H1 (cell line): ENCODE measurements at regions not wholly inside any gene's neighbourhood (a gene's known extent, or its start where the extent isn't known, plus 50 kb on each side); places are given as distances from the start of the nearest gene placed in this dataset.

Experiments used
- CTCF ChIA-PET: fragments of 300-600 bp; sonication (Branson Sonifier 250); formaldehyde crosslinking; loops from one replicate; lab custom pipeline; 2021; ENCODE audit not compliant: partially characterized antibody; lab: Charles Lee
- POLR2A ChIA-PET: fragments of 300-600 bp; sonication (Branson Sonifier 250); formaldehyde crosslinking; loops from one replicate; lab custom pipeline; 2021; ENCODE audit warnings: inconsistent platforms; ENCODE audit not compliant: partially characterized antibody; lab: Charles Lee
- DNase-seq, 2 experiments: peaks; one replicate each; pipeline versions ENCODE4 v3.0.0 to v3.0.0-alpha.2; 2010 to 2022; ENCODE audit warnings: low spot score in 2 of 2, low read depth in 1 of 2, mixed read lengths in 1 of 2
- FAIRE-seq: peaks from 2 replicates; lab custom pipeline; 2011; peaks lifted over from hg19 to GRCh38; lab: Jason Lieb, UNC
- H2AFZ ChIP-seq: 2 replicates; pipeline ENCODE4 v1.8.1; 2012; ENCODE audit warnings: low read length, inconsistent platforms
- H2AK5ac ChIP-seq: 2 replicates; pipeline ENCODE4 v1.6.1; 2013; ENCODE audit warnings: low read depth, low read length
- H2BK120ac ChIP-seq: replicated peaks from 2 replicates; pipeline ENCODE3; 2013; ENCODE audit warnings: low read depth, low read length, inconsistent platforms
- H2BK12ac ChIP-seq: 2 replicates; pipeline ENCODE4 v1.6.1; 2013; ENCODE audit warnings: low read depth, low read length
- H2BK15ac ChIP-seq: 2 replicates; pipeline ENCODE4 v1.6.1; 2013; ENCODE audit warnings: low read length
- H2BK20ac ChIP-seq: 2 replicates; pipeline ENCODE4 v1.6.1; 2013; ENCODE audit warnings: low read length
- H2BK5ac ChIP-seq: 2 replicates; pipeline ENCODE4 v1.6.1; 2013; ENCODE audit warnings: low read depth, low read length
- H3K14ac ChIP-seq: 2 replicates; pipeline ENCODE4 v1.6.1; 2013; ENCODE audit warnings: inconsistent platforms; ENCODE audit not compliant: insufficient read length
- H3K18ac ChIP-seq: 2 replicates; pipeline ENCODE4 v1.6.1; 2013; ENCODE audit warnings: low read length; ENCODE audit errors: extremely low read depth
- H3K23ac ChIP-seq: 2 replicates; pipeline ENCODE4 v1.6.1; 2013; ENCODE audit warnings: inconsistent platforms; ENCODE audit not compliant: insufficient read length
- H3K23me2 ChIP-seq: 2 replicates; pipeline ENCODE4 v1.6.1; 2013; ENCODE audit warnings: low read depth, low read length
- H3K27ac ChIP-seq: 2 replicates; pipeline ENCODE4 v1.6.1; 2011; ENCODE audit warnings: low read depth, low read length, inconsistent platforms
- H3K27me3 ChIP-seq, 4 experiments: replicated peaks in 1 of 4; 1 replicate in 1 of 4; 2 replicates in 3 of 4; pipeline versions ENCODE4 v1.6.1 to v1.8.1; 2011 to 2013; ENCODE audit warnings: low read length in 3 of 4, mild to moderate bottlenecking in 3 of 4, inconsistent platforms in 2 of 4, mixed read lengths in 2 of 4, moderate library complexity in 1 of 4; ENCODE audit not compliant: control insufficient read depth in 3 of 4, insufficient read depth in 3 of 4; ENCODE audit errors: extremely low read depth in 1 of 4
- H3K36me3 ChIP-seq, 4 experiments: 2 replicates each; pipeline versions ENCODE4 v1.6.1 to v1.8.1; 2011 to 2013; ENCODE audit warnings: mild to moderate bottlenecking in 4 of 4, low read length in 3 of 4, moderate library complexity in 2 of 4, control low read depth in 1 of 4, inconsistent platforms in 1 of 4; ENCODE audit not compliant: insufficient read depth in 4 of 4, control insufficient read depth in 2 of 4
- H3K4ac ChIP-seq: replicated peaks from 2 replicates; pipeline ENCODE3; 2013; ENCODE audit warnings: low read length, low read depth, mixed read lengths, inconsistent platforms; ENCODE audit not compliant: insufficient read length
- H3K4me1 ChIP-seq, 4 experiments: replicated peaks in 1 of 4; 1 replicate in 1 of 4; 2 replicates in 3 of 4; pipeline versions ENCODE4 v1.6.1 to v1.8.1; 2011 to 2013; ENCODE audit warnings: low read length in 3 of 4, inconsistent platforms in 2 of 4, mixed read lengths in 1 of 4; ENCODE audit not compliant: insufficient read depth in 4 of 4, control insufficient read depth in 3 of 4
- H3K4me2 ChIP-seq, 2 experiments: 2 replicates each; pipeline versions ENCODE4 v1.6.1 to v1.8.1; 2011 to 2013; ENCODE audit warnings: low read depth in 2 of 2, low read length in 2 of 2, control low read depth in 1 of 2, inconsistent platforms in 1 of 2, mild to moderate bottlenecking in 1 of 2; ENCODE audit not compliant: insufficient read depth in 1 of 2
- H3K4me3 ChIP-seq, 4 experiments: fragments of 200-600, 300-600 bp in 1 of 4; sonication (generic), shearing (Covaris generic), sonication (Bioruptor Twin) in 1 of 4; 2 replicates each; pipeline versions ENCODE4 v1.5.1 to v1.8.1; 2011 to 2016; ENCODE audit warnings: low read length in 4 of 4, low read depth in 3 of 4, control low read depth in 2 of 4, inconsistent platforms in 2 of 4, mild to moderate bottlenecking in 2 of 4, mixed read lengths in 1 of 4, moderate library complexity in 1 of 4; ENCODE audit not compliant: insufficient read depth in 2 of 4; ENCODE audit errors: extremely low read depth in 1 of 4
- H3K56ac ChIP-seq: replicated peaks from 2 replicates; pipeline ENCODE3; 2013; ENCODE audit warnings: low read depth, mild to moderate bottlenecking, mixed read lengths, low read length, inconsistent platforms; ENCODE audit not compliant: insufficient read length
- H3K79me1 ChIP-seq: 2 replicates; pipeline ENCODE4 v1.6.1; 2013; ENCODE audit warnings: low read depth, low read length, control low read depth
- H3K79me2 ChIP-seq, 2 experiments: 2 replicates each; pipeline versions ENCODE4 v1.6.1 to v1.8.1; 2012 to 2013; ENCODE audit warnings: low read length in 2 of 2, mild to moderate bottlenecking in 2 of 2, inconsistent platforms in 1 of 2; ENCODE audit not compliant: insufficient read depth in 2 of 2, control insufficient read depth in 1 of 2
- H3K9ac ChIP-seq, 4 experiments: replicated peaks in 1 of 4; 1 replicate in 1 of 4; 2 replicates in 3 of 4; pipeline versions ENCODE4 v1.6.1 to v1.8.1; 2011 to 2013; ENCODE audit warnings: low read depth in 3 of 4, low read length in 3 of 4, control low read depth in 2 of 4, mild to moderate bottlenecking in 2 of 4, moderate library complexity in 2 of 4, inconsistent platforms in 1 of 4; ENCODE audit errors: extremely low read depth in 1 of 4
- H3K9me3 ChIP-seq, 2 experiments: 2 replicates each; pipeline versions ENCODE4 v1.6.1 to v1.8.1; 2012 to 2013; ENCODE audit warnings: mild to moderate bottlenecking in 2 of 2, moderate library complexity in 2 of 2, control low read depth in 1 of 2, inconsistent platforms in 1 of 2, low read depth in 1 of 2, low read length in 1 of 2, mixed read lengths in 1 of 2; ENCODE audit not compliant: insufficient read depth in 2 of 2
- H4K20me1 ChIP-seq, 2 experiments: replicated peaks in 1 of 2; 2 replicates each; pipeline versions ENCODE3 to v1.8.1; 2011 to 2013; ENCODE audit warnings: inconsistent platforms in 2 of 2, low read length in 2 of 2, mild to moderate bottlenecking in 1 of 2; ENCODE audit not compliant: insufficient read depth in 2 of 2, control insufficient read depth in 1 of 2
- H4K5ac ChIP-seq: 2 replicates; pipeline ENCODE4 v1.6.1; 2013; ENCODE audit warnings: low read length, low read depth, mixed read lengths, inconsistent platforms; ENCODE audit not compliant: insufficient read length
- H4K8ac ChIP-seq: 2 replicates; pipeline ENCODE4 v1.8.0; 2013; ENCODE audit warnings: mild to moderate bottlenecking, moderate library complexity, low read length, inconsistent platforms; ENCODE audit not compliant: insufficient read depth; ENCODE audit errors: extremely low read depth
- H4K91ac ChIP-seq: replicated peaks from 2 replicates; pipeline ENCODE3; 2013; ENCODE audit warnings: low read length, mixed read lengths, inconsistent platforms; ENCODE audit not compliant: insufficient read length
- BACH1 ChIP-seq: IDR thresholded peaks from 2 replicates; pipeline ENCODE4 v1.6.1; 2012; ENCODE audit warnings: low read length, improper control_type of control experiment
- CBX5 ChIP-seq: fragments of 300-800, 300-1000 bp; sonication (generic); IDR thresholded peaks from 2 replicates; pipeline ENCODE4 v1.7.1; 2016; ENCODE audit warnings: antibody characterized with exemption, low read length, low read depth
- CEBPB ChIP-seq: IDR thresholded peaks from 2 replicates; pipeline ENCODE4 v1.6.1; 2012; ENCODE audit warnings: low read depth, low read length
- CHD1 ChIP-seq: IDR thresholded peaks from 2 replicates; pipeline ENCODE4 v1.6.1; 2012; ENCODE audit warnings: low read depth, low read length, improper control_type of control experiment
- CHD2 ChIP-seq: IDR thresholded peaks from 2 replicates; pipeline ENCODE4 v1.6.1; 2012; ENCODE audit warnings: low read length, improper control_type of control experiment
- EGR1 ChIP-seq: IDR thresholded peaks from 2 replicates; pipeline ENCODE4 v1.6.1; 2011; ENCODE audit warnings: low read depth, low read length, borderline replicate concordance
- FOSL1 ChIP-seq: IDR thresholded peaks from 2 replicates; pipeline ENCODE4 v1.6.1; 2011; ENCODE audit warnings: mild to moderate bottlenecking, low read depth, low read length, moderate library complexity; ENCODE audit not compliant: insufficient read depth
- GABPA ChIP-seq: IDR thresholded peaks from 2 replicates; pipeline ENCODE4 v1.6.1; 2011; ENCODE audit warnings: mild to moderate bottlenecking, low read length, moderate library complexity, borderline replicate concordance; ENCODE audit not compliant: insufficient read depth
- JUND ChIP-seq: IDR thresholded peaks from 2 replicates; pipeline ENCODE4 v1.6.1; 2011; ENCODE audit warnings: mild to moderate bottlenecking, improper control_type of control experiment, low read length
- KDM5A ChIP-seq: fragments of 200-600 bp; IDR thresholded peaks from 2 replicates; pipeline ENCODE4 v1.7.1; 2012; ENCODE audit warnings: mild to moderate bottlenecking, low read length, inconsistent platforms, mixed read lengths
- MAFK ChIP-seq: IDR thresholded peaks from 2 replicates; pipeline ENCODE4 v1.6.1; 2012; ENCODE audit warnings: low read depth, mild to moderate bottlenecking, improper control_type of control experiment, low read length
- NRF1 ChIP-seq: IDR thresholded peaks from 2 replicates; pipeline ENCODE4 v1.6.1; 2011; ENCODE audit warnings: mild to moderate bottlenecking, low read depth, low read length, improper control_type of control experiment
- SUZ12 ChIP-seq: fragments of 200-600 bp; sonication (generic); IDR thresholded peaks from 2 replicates; pipeline ENCODE4 v1.6.1; 2012; ENCODE audit warnings: mild to moderate bottlenecking, inconsistent platforms, low read length, moderate library complexity, mixed read lengths
- TAF1 ChIP-seq: IDR thresholded peaks from 2 replicates; pipeline ENCODE4 v1.6.1; 2011; ENCODE audit warnings: mild to moderate bottlenecking, low read depth, low read length
- WGBS, 2 experiments: shearing (Covaris generic) in 1 of 2; methylation state at CpG; one replicate each; pipeline versions ENCODE4 v1.1.6 to v1.1.7; 2013 to 2015; ENCODE audit warnings: low lambda C conversion rate in 2 of 2, mixed read lengths in 2 of 2, inconsistent platforms in 1 of 2, low coverage in 1 of 2, missing lambda C conversion rate in 1 of 2; ENCODE audit not compliant: insufficient replicate concordance in 2 of 2, insufficient coverage in 1 of 2, insufficient read length in 1 of 2; ENCODE audit errors: extremely low coverage in 1 of 2, missing lambda C conversion rate in 1 of 2; 5-methylcytosine and 5-hydroxymethylcytosine counted together
- TF ChIP-seq, protein P1 (sequence below): IDR thresholded peaks from 2 replicates; pipeline ENCODE4 v1.6.1; 2011; ENCODE audit warnings: low read length, improper control_type of control experiment

DNA sequence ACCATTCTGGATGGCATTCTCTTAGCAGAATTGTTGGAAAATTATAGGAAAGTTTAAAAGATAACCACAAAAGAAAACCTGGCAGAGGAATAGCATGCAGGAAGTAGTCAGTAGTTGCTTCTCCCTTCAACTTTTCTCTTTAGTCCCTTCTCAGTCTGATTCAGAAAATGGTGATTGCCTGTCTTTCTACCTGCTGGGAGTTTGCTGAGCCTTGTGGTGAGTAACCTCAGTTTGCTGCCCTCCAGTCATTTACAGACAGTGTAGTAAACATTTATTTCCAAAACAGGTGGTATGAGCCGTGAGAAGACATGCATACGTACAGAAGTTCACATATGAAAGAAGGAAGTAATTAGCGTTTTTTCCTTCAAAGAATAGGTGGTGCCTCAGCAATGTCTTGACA, 224.7 kb upstream of the POU1F1 start:
- Histone ChIP-seq H3K4me2 (no peak overlapping the region), H2BK20ac (no peak overlapping the region), H3K27me3 (no peaks in the 10 kb centered on the region), H2BK12ac (no peak overlapping the region), H3K27ac (no peak overlapping the region), H3K23me2 (no peaks in the 10 kb centered on the region), H2BK120ac (no peak overlapping the region), H3K4me3 (no peak overlapping the region), H4K91ac (no peak overlapping the region), H3K4ac (no peak overlapping the region), H3K14ac (no peak overlapping the region), H2AK5ac (no peak overlapping the region), H3K9ac (no peak overlapping the region), H3K36me3 (no peaks in the 10 kb centered on the region), H3K79me2 (no peaks in the 10 kb centered on the region), H3K9me3 (no peaks in the 10 kb centered on the region), H4K5ac (no peak overlapping the region), H4K8ac (no peak overlapping the region), H3K4me1 (no peaks in the 10 kb centered on the region), H3K18ac (no peak overlapping the region), H2BK15ac (no peak overlapping the region), H2AFZ (no peak overlapping the region), H3K56ac (no peak overlapping the region), H3K23ac (no peak overlapping the region), H3K79me1 (no peaks in the 10 kb centered on the region), H4K20me1 (no peaks in the 10 kb centered on the region), H2BK5ac (no peak overlapping the region)
- DNase-seq (no peak), FAIRE-seq (no peak)
- ChIA-PET CTCF (interaction anchor here (1.3 kb wide), 1 partner anchor 54 kb away, joined by 3 read pairs; no protein-coding TSS in a partner anchor), POLR2A (no interaction called here)
- WGBS, 2 experiments, result 75% methylated on average over 3 of the region's 3 CpGs; no CpG with 5 or more reads in 1 of the 2 experiments
- TF ChIP-seq CHD2 (no peak), JUND (no peak), EGR1 (no peak), TAF1 (no peak), CBX5 (no peak), BACH1 (no peak), MAFK (no peak), KDM5A (no peak), SUZ12 (no peak), CEBPB (no peak), GABPA (no peak), NRF1 (no peak), FOSL1 (no peak), CHD1 (no peak)
- TF ChIP-seq, protein P1, sequence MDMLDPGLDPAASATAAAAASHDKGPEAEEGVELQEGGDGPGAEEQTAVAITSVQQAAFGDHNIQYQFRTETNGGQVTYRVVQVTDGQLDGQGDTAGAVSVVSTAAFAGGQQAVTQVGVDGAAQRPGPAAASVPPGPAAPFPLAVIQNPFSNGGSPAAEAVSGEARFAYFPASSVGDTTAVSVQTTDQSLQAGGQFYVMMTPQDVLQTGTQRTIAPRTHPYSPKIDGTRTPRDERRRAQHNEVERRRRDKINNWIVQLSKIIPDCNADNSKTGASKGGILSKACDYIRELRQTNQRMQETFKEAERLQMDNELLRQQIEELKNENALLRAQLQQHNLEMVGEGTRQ, result no peak
